HepG2 (cell line): ENCODE measurements at regions not wholly inside any gene's neighbourhood (a gene's known extent, or its start where the extent isn't known, plus 50 kb on each side); places are given as distances from the start of the nearest gene placed in this dataset.

Source experiments
- CBX5 ChIP-seq: sonication (generic); formaldehyde crosslinking; IDR thresholded peaks from 2 replicates; pipeline ENCODE4 v1.4.0; 2020; ENCODE audit warnings: missing genetic modification reagents, borderline replicate concordance
- ELF4 ChIP-seq: sonication (generic); formaldehyde crosslinking; IDR thresholded peaks from 2 replicates; pipeline ENCODE4 v1.5.0; 2020; ENCODE audit warnings: missing genetic modification reagents, mild to moderate bottlenecking, moderate library complexity, borderline replicate concordance
- EP300 ChIP-seq, 3 experiments: sonication (generic) in 1 of 3; formaldehyde crosslinking in 1 of 3; IDR thresholded peaks; 2 replicates each; pipeline versions ENCODE4 v1.5.1 to v1.6.1; 2011 to 2020; ENCODE audit warnings: low read depth in 2 of 3, low read length in 2 of 3, borderline replicate concordance in 1 of 3, improper control_type of control experiment in 1 of 3, mild to moderate bottlenecking in 1 of 3, missing genetic modification reagents in 1 of 3, moderate library complexity in 1 of 3
- FOXA1 ChIP-seq, 2 experiments: fragments of 450-650 bp in 1 of 2; sonication (generic) in 1 of 2; formaldehyde crosslinking in 1 of 2; IDR thresholded peaks; 2 replicates each; pipeline versions ENCODE4 v1.4.0 to v1.6.1; 2016 to 2020; ENCODE audit warnings: missing genetic modification reagents in 1 of 2
- FOXO1 ChIP-seq: sonication (generic); formaldehyde crosslinking; IDR thresholded peaks from 2 replicates; pipeline ENCODE4 v1.4.0; 2020; ENCODE audit warnings: missing genetic modification reagents
- KAT8 ChIP-seq: IDR thresholded peaks from 2 replicates; pipeline ENCODE4 v1.6.1; 2016; ENCODE audit warnings: missing genetic modification reagents, missing compliant biosample characterization
- KDM1A ChIP-seq: IDR thresholded peaks from 2 replicates; pipeline ENCODE4 v1.6.1; 2016; ENCODE audit warnings: missing compliant biosample characterization
- KLF16 ChIP-seq, 2 experiments: sonication (generic) in 1 of 2; formaldehyde crosslinking in 1 of 2; IDR thresholded peaks; 2 replicates each; pipeline versions ENCODE4 v1.6.1 to v1.8.0; 2016 to 2023; ENCODE audit warnings: missing genetic modification reagents in 2 of 2, missing compliant biosample characterization in 1 of 2
- KMT2A ChIP-seq: sonication (generic); formaldehyde crosslinking; IDR thresholded peaks from 2 replicates; pipeline ENCODE4 v1.4.0; 2020; ENCODE audit warnings: missing genetic modification reagents
- MIER3 ChIP-seq: IDR thresholded peaks from 2 replicates; pipeline ENCODE4 v1.6.1; 2016; ENCODE audit warnings: missing compliant biosample characterization, borderline replicate concordance
- RXRB ChIP-seq: IDR thresholded peaks from 2 replicates; pipeline ENCODE4 v1.6.1; 2016; ENCODE audit warnings: borderline replicate concordance, missing genetic modification reagents, missing compliant biosample characterization
- SOX6 ChIP-seq, 2 experiments: fragments of 450-650 bp in 1 of 2; sonication (generic) in 1 of 2; formaldehyde crosslinking in 1 of 2; IDR thresholded peaks; 2 replicates each; pipeline versions ENCODE4 v1.4.0 to v1.6.1; 2017 to 2020; ENCODE audit warnings: antibody characterized with exemption in 1 of 2, mild to moderate bottlenecking in 1 of 2, missing genetic modification reagents in 1 of 2
- TBX3 ChIP-seq: fragments of 450-650 bp; IDR thresholded peaks from 2 replicates; pipeline ENCODE4 v1.6.1; 2017; ENCODE audit warnings: antibody characterized with exemption, mild to moderate bottlenecking, inconsistent platforms, borderline replicate concordance
- THAP11 ChIP-seq: IDR thresholded peaks from 2 replicates; pipeline ENCODE4 v1.6.1; 2016; ENCODE audit warnings: missing biosample characterization, missing genetic modification reagents
- TOE1 ChIP-seq: sonication (generic); formaldehyde crosslinking; IDR thresholded peaks from 2 replicates; pipeline ENCODE4 v1.4.0; 2020; ENCODE audit warnings: mild to moderate bottlenecking, missing genetic modification reagents
- ZNF121 ChIP-seq: sonication (generic); formaldehyde crosslinking; IDR thresholded peaks from 2 replicates; pipeline ENCODE4 v1.5.0; 2020; ENCODE audit warnings: mild to moderate bottlenecking, missing genetic modification reagents
- ZNF263 ChIP-seq: sonication (generic); formaldehyde crosslinking; IDR thresholded peaks from 2 replicates; pipeline ENCODE4 v1.4.0; 2020; ENCODE audit warnings: missing genetic modification reagents
- ZNF331 ChIP-seq: sonication (generic); formaldehyde crosslinking; IDR thresholded peaks from 2 replicates; pipeline ENCODE4 v1.4.0; 2020; ENCODE audit warnings: missing genetic modification reagents
- ZNF337 ChIP-seq: sonication (generic); formaldehyde crosslinking; IDR thresholded peaks from 2 replicates; pipeline ENCODE4 v1.5.1; 2020; ENCODE audit warnings: missing genetic modification reagents, low read depth, mild to moderate bottlenecking, borderline replicate concordance
- ZNF652 ChIP-seq: IDR thresholded peaks from 2 replicates; pipeline ENCODE4 v1.6.1; 2016; ENCODE audit warnings: low read depth, borderline replicate concordance
- ZNF672 ChIP-seq: sonication (generic); formaldehyde crosslinking; IDR thresholded peaks from 2 replicates; pipeline ENCODE4 v1.8.1; 2022; ENCODE audit warnings: missing genetic modification reagents
- TF ChIP-seq, protein P1 (sequence below): IDR thresholded peaks from 2 replicates; pipeline ENCODE4 v1.6.1; 2016; ENCODE audit warnings: low read depth
- TF ChIP-seq, protein P2 (sequence below): IDR thresholded peaks from 2 replicates; pipeline ENCODE4 v1.6.1; 2012; ENCODE audit warnings: inconsistent platforms
- TF ChIP-seq, protein P3 (sequence below): sonication (generic); formaldehyde crosslinking; IDR thresholded peaks from 2 replicates; pipeline ENCODE4 v1.5.1; 2020; ENCODE audit warnings: mild to moderate bottlenecking, missing genetic modification reagents, borderline replicate concordance

DNA sequence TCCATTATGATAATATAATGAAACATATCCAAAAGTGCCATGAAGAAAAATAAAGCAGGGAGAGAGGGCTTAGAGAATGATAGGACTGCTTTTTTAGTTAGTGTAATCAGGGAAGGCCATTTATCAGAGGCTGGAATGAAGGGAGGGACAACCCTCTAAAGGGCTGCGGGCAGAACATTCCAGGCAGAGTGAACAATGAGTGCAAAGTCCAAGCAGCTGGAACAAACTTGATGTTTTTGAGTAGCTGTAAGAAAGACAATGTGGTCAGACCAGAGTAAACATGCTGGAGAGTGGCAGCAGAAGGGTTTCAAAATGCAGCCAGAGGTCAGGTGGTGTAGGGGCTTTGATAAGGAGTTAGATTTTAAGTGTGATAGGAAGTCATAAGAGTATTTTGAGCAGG is 65.6 kb upstream of the CCDC6 start (continued):
- TF ChIP-seq, protein P1, sequence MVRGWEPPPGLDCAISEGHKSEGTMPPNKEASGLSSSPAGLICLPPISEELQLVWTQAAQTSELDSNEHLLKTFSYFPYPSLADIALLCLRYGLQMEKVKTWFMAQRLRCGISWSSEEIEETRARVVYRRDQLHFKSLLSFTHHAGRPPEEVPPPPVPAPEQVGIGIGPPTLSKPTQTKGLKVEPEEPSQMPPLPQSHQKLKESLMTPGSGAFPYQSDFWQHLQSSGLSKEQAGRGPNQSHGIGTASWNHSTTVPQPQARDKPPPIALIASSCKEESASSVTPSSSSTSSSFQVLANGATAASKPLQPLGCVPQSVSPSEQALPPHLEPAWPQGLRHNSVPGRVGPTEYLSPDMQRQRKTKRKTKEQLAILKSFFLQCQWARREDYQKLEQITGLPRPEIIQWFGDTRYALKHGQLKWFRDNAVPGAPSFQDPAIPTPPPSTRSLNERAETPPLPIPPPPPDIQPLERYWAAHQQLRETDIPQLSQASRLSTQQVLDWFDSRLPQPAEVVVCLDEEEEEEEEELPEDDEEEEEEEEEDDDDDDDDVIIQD (CRISPR knock-in tag) = peak; percentile 34; the same call in 1 of the 2 replicates
- TF ChIP-seq FOXO1 = peak; percentile 73
- 0 out of 2 replicates have a peak, but pooled peaks have one; percentile 25 for TF ChIP-seq KDM1A (CRISPR knock-in tag)
- peak; percentile 69 for TF ChIP-seq THAP11 (CRISPR knock-in tag)
- peak in 1 of 2 experiments; percentile 63; a peak in 1 of 4 replicates for TF ChIP-seq EP300 (IDR thresholded peaks at IDR 0.05; ENCODE audit: low read depth in 2 of 2, low read length in 2 of 2)
- peak; percentile 42; the same call in 1 of the 2 replicates for TF ChIP-seq EP300 (CRISPR knock-in tag; IDR thresholded peaks at IDR 0.05; ENCODE audit: borderline replicate concordance)
- no peak for TF ChIP-seq ELF4 (CRISPR knock-in tag)
- TF ChIP-seq RXRB (CRISPR knock-in tag) = peak; percentile 66
- no peak for TF ChIP-seq ZNF672 (CRISPR knock-in tag)
- TF ChIP-seq KAT8 (CRISPR knock-in tag) = peak; percentile 41; the same call in 1 of the 2 replicates
- peak; percentile 34; the same call in 1 of the 2 replicates for TF ChIP-seq CBX5 (CRISPR knock-in tag)
- peak in 1 of 2 experiments; percentile 74; a peak in 2 of 4 replicates for TF ChIP-seq KLF16 (CRISPR knock-in tag; IDR thresholded peaks at IDR 0.05)
- TF ChIP-seq FOXA1 (IDR thresholded peaks at IDR 0.05) = peak; percentile 54
- TF ChIP-seq FOXA1 (CRISPR knock-in tag; IDR thresholded peaks at IDR 0.05) = peak; percentile 88
- TF ChIP-seq TOE1 = no peak
- TF ChIP-seq, protein P2, sequence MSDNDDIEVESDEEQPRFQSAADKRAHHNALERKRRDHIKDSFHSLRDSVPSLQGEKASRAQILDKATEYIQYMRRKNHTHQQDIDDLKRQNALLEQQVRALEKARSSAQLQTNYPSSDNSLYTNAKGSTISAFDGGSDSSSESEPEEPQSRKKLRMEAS = peak; percentile 53; the same call in 1 of the 2 replicates
- 0 out of 2 replicates have a peak, but pooled peaks have one; percentile 35 for TF ChIP-seq TBX3
- peak; percentile 35; the same call in 1 of the 2 replicates for TF ChIP-seq ZNF331 (CRISPR knock-in tag)
- TF ChIP-seq ZNF121 (CRISPR knock-in tag) = no peak
- 0 out of 2 replicates have a peak, but pooled peaks have one; percentile 57 for TF ChIP-seq MIER3 (CRISPR knock-in tag)
- TF ChIP-seq, protein P3, sequence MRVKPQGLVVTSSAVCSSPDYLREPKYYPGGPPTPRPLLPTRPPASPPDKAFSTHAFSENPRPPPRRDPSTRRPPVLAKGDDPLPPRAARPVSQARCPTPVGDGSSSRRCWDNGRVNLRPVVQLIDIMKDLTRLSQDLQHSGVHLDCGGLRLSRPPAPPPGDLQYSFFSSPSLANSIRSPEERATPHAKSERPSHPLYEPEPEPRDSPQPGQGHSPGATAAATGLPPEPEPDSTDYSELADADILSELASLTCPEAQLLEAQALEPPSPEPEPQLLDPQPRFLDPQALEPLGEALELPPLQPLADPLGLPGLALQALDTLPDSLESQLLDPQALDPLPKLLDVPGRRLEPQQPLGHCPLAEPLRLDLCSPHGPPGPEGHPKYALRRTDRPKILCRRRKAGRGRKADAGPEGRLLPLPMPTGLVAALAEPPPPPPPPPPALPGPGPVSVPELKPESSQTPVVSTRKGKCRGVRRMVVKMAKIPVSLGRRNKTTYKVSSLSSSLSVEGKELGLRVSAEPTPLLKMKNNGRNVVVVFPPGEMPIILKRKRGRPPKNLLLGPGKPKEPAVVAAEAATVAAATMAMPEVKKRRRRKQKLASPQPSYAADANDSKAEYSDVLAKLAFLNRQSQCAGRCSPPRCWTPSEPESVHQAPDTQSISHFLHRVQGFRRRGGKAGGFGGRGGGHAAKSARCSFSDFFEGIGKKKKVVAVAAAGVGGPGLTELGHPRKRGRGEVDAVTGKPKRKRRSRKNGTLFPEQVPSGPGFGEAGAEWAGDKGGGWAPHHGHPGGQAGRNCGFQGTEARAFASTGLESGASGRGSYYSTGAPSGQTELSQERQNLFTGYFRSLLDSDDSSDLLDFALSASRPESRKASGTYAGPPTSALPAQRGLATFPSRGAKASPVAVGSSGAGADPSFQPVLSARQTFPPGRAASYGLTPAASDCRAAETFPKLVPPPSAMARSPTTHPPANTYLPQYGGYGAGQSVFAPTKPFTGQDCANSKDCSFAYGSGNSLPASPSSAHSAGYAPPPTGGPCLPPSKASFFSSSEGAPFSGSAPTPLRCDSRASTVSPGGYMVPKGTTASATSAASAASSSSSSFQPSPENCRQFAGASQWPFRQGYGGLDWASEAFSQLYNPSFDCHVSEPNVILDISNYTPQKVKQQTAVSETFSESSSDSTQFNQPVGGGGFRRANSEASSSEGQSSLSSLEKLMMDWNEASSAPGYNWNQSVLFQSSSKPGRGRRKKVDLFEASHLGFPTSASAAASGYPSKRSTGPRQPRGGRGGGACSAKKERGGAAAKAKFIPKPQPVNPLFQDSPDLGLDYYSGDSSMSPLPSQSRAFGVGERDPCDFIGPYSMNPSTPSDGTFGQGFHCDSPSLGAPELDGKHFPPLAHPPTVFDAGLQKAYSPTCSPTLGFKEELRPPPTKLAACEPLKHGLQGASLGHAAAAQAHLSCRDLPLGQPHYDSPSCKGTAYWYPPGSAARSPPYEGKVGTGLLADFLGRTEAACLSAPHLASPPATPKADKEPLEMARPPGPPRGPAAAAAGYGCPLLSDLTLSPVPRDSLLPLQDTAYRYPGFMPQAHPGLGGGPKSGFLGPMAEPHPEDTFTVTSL (CRISPR knock-in tag) = peak; percentile 58; the same call in 1 of the 2 replicates
- no peak for TF ChIP-seq ZNF337
- no peak for TF ChIP-seq KMT2A (CRISPR knock-in tag)
- no peak for TF ChIP-seq ZNF263
- 0 out of 2 replicates have a peak, but pooled peaks have one; percentile 16 for TF ChIP-seq ZNF652 (CRISPR knock-in tag)
- peak; percentile 97; the same call in 1 of the 2 replicates for TF ChIP-seq SOX6 (IDR thresholded peaks at IDR 0.05)
- TF ChIP-seq SOX6 (CRISPR knock-in tag; IDR thresholded peaks at IDR 0.05) = peak; percentile 99
